ENCODE measurements at regions not wholly inside any gene's neighbourhood (a gene's known extent, or its start where the extent isn't known, plus 50 kb on each side); places are given as distances from the start of the nearest gene placed in this dataset.

- Histone ChIP-seq H2BK20ac (ENCODE audit: low read depth, low read length) (no peak overlapping the region), H4K91ac (ENCODE audit: insufficient read depth, low read depth, low read length) (no peak overlapping the region), H2AK9ac (replicated peaks; ENCODE audit: low read depth, low read length, poor library complexity) (no peak overlapping the region), H3K9me3 (ENCODE audit: control insufficient read depth, insufficient read depth, low read length) (no peaks in the 10 kb centered on the region), H3K23ac (ENCODE audit: low read depth, low read length) (no peak overlapping the region), H2BK15ac (ENCODE audit: low read depth, low read length) (no peak overlapping the region), H3K79me1 (ENCODE audit: low read depth in 1 of 2, low read length in 2 of 2) (no peaks in the 10 kb centered on the region), H3K4me2 (ENCODE audit: low read depth, low read length) (no peak overlapping the region), H2AFZ (replicated peaks; ENCODE audit: low read length, poor library complexity) (no peak overlapping the region), H4K5ac (ENCODE audit: low read depth, low read length) (no peak overlapping the region), H2BK5ac (ENCODE audit: low read depth, low read length, poor library complexity, severe bottlenecking) (no peak overlapping the region), H3K36me3 (ENCODE audit: control insufficient read depth, insufficient read depth, low read length) (no peaks in the 10 kb centered on the region), H3K4me3 (ENCODE audit: insufficient read depth, low read depth, low read length) (no peak overlapping the region), H2BK120ac (ENCODE audit: low read depth, low read length) (no peak overlapping the region), H3K56ac (ENCODE audit: extremely low read depth, insufficient read depth, low read length) (no peak overlapping the region), H3K9me1 (ENCODE audit: insufficient read depth, low read length) (no peaks in the 10 kb centered on the region), H3K4ac (ENCODE audit: low read depth, low read length) (no peak overlapping the region), H3K27ac (ENCODE audit: insufficient read depth, low read length) (no peak overlapping the region), H3K14ac (replicated peaks; ENCODE audit: low read depth, low read length) (no peak overlapping the region), H3K18ac (ENCODE audit: low read depth, low read length) (no peak overlapping the region), H4K20me1 (ENCODE audit: insufficient read depth, low read length) (no peaks in the 10 kb centered on the region), H3K4me1 (ENCODE audit: control insufficient read depth, insufficient read depth, low read length) (no peaks in the 10 kb centered on the region), H2AK5ac (ENCODE audit: low read depth, low read length) (no peak overlapping the region), H3K9ac (ENCODE audit: low read depth, low read length) (no peak overlapping the region), H4K8ac (ENCODE audit: low read depth in 2 of 2, low read length in 2 of 2) (no peak overlapping the region), H3K27me3 (ENCODE audit: control insufficient read depth, insufficient read depth, low read length) (no peaks in the 10 kb centered on the region)
- in situ Hi-C loops (cut with MboI; ENCODE audit: low sequenced_read_pairs): no loop called here
- ChIA-PET CTCF (no interaction called here), POLR2A (ENCODE audit: unreplicated experiment) (no interaction called here)
- dilution Hi-C loops (cut with HindIII; ENCODE audit: low sequenced_read_pairs, unreplicated experiment): no loop called here
- TF ChIP-seq NFE2L2 (IDR thresholded peaks at IDR 0.05; ENCODE audit: low read depth, low read length): no peak
- TF ChIP-seq RFX5 (IDR thresholded peaks at IDR 0.05; ENCODE audit: low read depth, low read length): no peak
- TF ChIP-seq POLR2A (IDR thresholded peaks at IDR 0.05; ENCODE audit: low read depth, low read length): no peak
- TF ChIP-seq, protein P1, sequence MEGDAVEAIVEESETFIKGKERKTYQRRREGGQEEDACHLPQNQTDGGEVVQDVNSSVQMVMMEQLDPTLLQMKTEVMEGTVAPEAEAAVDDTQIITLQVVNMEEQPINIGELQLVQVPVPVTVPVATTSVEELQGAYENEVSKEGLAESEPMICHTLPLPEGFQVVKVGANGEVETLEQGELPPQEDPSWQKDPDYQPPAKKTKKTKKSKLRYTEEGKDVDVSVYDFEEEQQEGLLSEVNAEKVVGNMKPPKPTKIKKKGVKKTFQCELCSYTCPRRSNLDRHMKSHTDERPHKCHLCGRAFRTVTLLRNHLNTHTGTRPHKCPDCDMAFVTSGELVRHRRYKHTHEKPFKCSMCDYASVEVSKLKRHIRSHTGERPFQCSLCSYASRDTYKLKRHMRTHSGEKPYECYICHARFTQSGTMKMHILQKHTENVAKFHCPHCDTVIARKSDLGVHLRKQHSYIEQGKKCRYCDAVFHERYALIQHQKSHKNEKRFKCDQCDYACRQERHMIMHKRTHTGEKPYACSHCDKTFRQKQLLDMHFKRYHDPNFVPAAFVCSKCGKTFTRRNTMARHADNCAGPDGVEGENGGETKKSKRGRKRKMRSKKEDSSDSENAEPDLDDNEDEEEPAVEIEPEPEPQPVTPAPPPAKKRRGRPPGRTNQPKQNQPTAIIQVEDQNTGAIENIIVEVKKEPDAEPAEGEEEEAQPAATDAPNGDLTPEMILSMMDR (conservative IDR thresholded peaks at IDR 0.05; ENCODE audit: low read depth, low read length): no peak
- no peak for TF ChIP-seq FOS (IDR thresholded peaks at IDR 0.05; ENCODE audit: low read depth, low read length)
- TF ChIP-seq CEBPB (IDR thresholded peaks at IDR 0.05; ENCODE audit: low read depth, low read length): no peak
- no peak for TF ChIP-seq SMC3 (IDR thresholded peaks at IDR 0.05; ENCODE audit: low read depth, low read length)
- TF ChIP-seq BHLHE40 (IDR thresholded peaks at IDR 0.05; ENCODE audit: low read depth, low read length): no peak
- no peak for TF ChIP-seq MXI1 (IDR thresholded peaks at IDR 0.05; ENCODE audit: borderline replicate concordance, low read depth, low read length)
- TF ChIP-seq, protein P2, sequence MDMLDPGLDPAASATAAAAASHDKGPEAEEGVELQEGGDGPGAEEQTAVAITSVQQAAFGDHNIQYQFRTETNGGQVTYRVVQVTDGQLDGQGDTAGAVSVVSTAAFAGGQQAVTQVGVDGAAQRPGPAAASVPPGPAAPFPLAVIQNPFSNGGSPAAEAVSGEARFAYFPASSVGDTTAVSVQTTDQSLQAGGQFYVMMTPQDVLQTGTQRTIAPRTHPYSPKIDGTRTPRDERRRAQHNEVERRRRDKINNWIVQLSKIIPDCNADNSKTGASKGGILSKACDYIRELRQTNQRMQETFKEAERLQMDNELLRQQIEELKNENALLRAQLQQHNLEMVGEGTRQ (IDR thresholded peaks at IDR 0.05; ENCODE audit: low read depth, low read length): no peak
- no peak for TF ChIP-seq ELK1 (IDR thresholded peaks at IDR 0.05; ENCODE audit: borderline replicate concordance, low read depth, low read length)
- no peak for TF ChIP-seq RCOR1 (IDR thresholded peaks at IDR 0.05; ENCODE audit: insufficient replicate concordance, low read length)
- no peak for TF ChIP-seq MAFK (IDR thresholded peaks at IDR 0.05; ENCODE audit: low read depth, low read length)
- TF ChIP-seq MAZ (IDR thresholded peaks at IDR 0.05; ENCODE audit: borderline replicate concordance, low read depth, low read length): no peak
- no peak for TF ChIP-seq CHD1 (IDR thresholded peaks at IDR 0.05; ENCODE audit: low read depth, low read length)
- TF ChIP-seq RAD21 (IDR thresholded peaks at IDR 0.05; ENCODE audit: low read length): no peak
- intact Hi-C loops (cut with micrococcal nuclease): no loop called here
- BruUV-seq (replicated peaks): no TSS peak
- 60% methylated on average over 1 of the region's 2 CpGs; no CpG with 5 or more reads in 1 of the 2 experiments for WGBS, 2 experiments (ENCODE audit: extremely low coverage in 2 of 2, insufficient read length in 1 of 2)
- DNase-seq (no peak), ATAC-seq (ENCODE audit: low read depth) (no peak)
These were observed 218.9 kb upstream of the THRB start for GRCh38 chr3:24713516-24713915.
